ENCODE measurements at regions not wholly inside any gene's neighbourhood (a gene's known extent, or its start where the extent isn't known, plus 50 kb on each side); places are given as distances from the start of the nearest gene placed in this dataset.

DNA sequence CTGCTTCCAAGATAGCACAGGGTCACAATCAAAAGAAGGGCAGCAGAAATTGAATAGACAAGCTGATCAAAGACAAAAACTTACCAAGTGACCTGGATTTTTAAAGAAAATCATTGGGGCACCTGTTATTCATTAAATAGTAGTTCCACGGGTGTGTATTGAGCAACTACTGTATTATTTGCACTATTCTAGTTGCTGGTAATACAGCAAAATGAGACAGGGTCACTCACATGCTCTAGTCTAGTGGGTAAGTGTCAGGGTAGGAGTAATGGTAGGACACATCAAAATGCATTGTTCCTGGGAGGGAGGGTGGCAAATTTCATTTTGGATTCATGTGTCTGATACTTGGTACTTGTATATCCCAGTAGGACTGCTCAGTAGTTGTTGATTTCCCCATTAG, 127.9 kb downstream of the SQOR start:
- Mint-ChIP-seq H3K27me3 (no peaks in the 10 kb centered on the region), H3K27ac (no peak overlapping the region), H3K9me3 (ENCODE audit: low read depth) (no peaks in the 10 kb centered on the region), H3K36me3 (ENCODE audit: insufficient read depth) (no peaks in the 10 kb centered on the region), H3K4me1 (ENCODE audit: low read depth) (peaks cover 2% of the 10 kb centered on the region), H3K4me3 (ENCODE audit: low read depth) (no peak overlapping the region)
- no peak for DNase-seq (ENCODE audit: low spot score, unreplicated experiment)
- TF ChIP-seq, protein P1, sequence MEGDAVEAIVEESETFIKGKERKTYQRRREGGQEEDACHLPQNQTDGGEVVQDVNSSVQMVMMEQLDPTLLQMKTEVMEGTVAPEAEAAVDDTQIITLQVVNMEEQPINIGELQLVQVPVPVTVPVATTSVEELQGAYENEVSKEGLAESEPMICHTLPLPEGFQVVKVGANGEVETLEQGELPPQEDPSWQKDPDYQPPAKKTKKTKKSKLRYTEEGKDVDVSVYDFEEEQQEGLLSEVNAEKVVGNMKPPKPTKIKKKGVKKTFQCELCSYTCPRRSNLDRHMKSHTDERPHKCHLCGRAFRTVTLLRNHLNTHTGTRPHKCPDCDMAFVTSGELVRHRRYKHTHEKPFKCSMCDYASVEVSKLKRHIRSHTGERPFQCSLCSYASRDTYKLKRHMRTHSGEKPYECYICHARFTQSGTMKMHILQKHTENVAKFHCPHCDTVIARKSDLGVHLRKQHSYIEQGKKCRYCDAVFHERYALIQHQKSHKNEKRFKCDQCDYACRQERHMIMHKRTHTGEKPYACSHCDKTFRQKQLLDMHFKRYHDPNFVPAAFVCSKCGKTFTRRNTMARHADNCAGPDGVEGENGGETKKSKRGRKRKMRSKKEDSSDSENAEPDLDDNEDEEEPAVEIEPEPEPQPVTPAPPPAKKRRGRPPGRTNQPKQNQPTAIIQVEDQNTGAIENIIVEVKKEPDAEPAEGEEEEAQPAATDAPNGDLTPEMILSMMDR (IDR thresholded peaks at IDR 0.05; ENCODE audit: unreplicated experiment): no peak

- Mint-ChIP-seq H3K36me3 (ENCODE audit: insufficient read depth) (no peaks in the 10 kb centered on the region), H3K4me3 (ENCODE audit: low read depth) (no peak overlapping the region), H3K4me1 (ENCODE audit: low read depth) (peaks cover 2% of the 10 kb centered on the region), H3K9me3 (ENCODE audit: low read depth) (no peaks in the 10 kb centered on the region), H3K27ac (no peak overlapping the region), H3K27me3 (no peaks in the 10 kb centered on the region)
- TF ChIP-seq, protein P1 (IDR thresholded peaks at IDR 0.05; ENCODE audit: unreplicated experiment): no peak
- no peak for DNase-seq (ENCODE audit: low spot score, unreplicated experiment)
Measured at GRCh38 chr15:45763170-45763869, 128.5 kb downstream of the SQOR start.

- TF ChIP-seq, protein P1 (IDR thresholded peaks at IDR 0.05; ENCODE audit: unreplicated experiment): no peak
- no peak overlapping the region for H3K27ac Mint-ChIP-seq
- H3K36me3 Mint-ChIP-seq (ENCODE audit: insufficient read depth): no peaks in the 10 kb centered on the region
- H3K4me1 Mint-ChIP-seq (ENCODE audit: low read depth): no peaks in the 10 kb centered on the region
- no peaks in the 10 kb centered on the region for H3K27me3 Mint-ChIP-seq
- no peak for DNase-seq (ENCODE audit: low spot score, unreplicated experiment)
- H3K4me3 Mint-ChIP-seq (ENCODE audit: low read depth): no peak overlapping the region
- H3K9me3 Mint-ChIP-seq (ENCODE audit: low read depth): no peaks in the 10 kb centered on the region
Measured at GRCh38 chr15:45773149-45773548, 138.3 kb downstream of the SQOR start.

DNA sequence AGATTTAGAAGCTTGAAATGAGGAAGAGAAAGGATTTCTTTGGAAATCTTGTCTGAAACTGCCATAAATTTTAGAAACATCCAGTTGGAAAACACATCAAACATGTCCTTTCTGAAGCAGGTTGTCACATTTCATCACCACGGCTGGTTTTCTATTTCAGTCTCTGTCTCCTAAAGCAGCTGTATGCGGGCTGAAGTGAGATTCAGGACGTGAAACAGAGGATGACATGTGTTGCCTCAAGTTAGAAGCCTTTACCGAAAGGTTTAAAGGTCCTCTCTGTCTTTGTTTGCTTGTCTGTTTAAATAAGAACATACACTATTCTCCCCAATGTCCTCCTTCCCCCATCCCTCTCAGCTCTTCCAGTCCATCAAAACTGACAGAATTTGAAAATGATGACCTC, 141.9 kb downstream of the SQOR start:
- no peaks in the 10 kb centered on the region for H3K4me1 Mint-ChIP-seq (ENCODE audit: low read depth)
- H3K27me3 Mint-ChIP-seq: no peaks in the 10 kb centered on the region
- H3K9me3 Mint-ChIP-seq (ENCODE audit: low read depth): no peaks in the 10 kb centered on the region

GRCh38 chr15:45777781-45778180, 143.0 kb downstream of the SQOR start:
- Mint-ChIP-seq H3K36me3 (ENCODE audit: insufficient read depth) (no peaks in the 10 kb centered on the region), H3K4me3 (ENCODE audit: low read depth) (no peak overlapping the region), H3K4me1 (ENCODE audit: low read depth) (peaks cover 5% of the 10 kb centered on the region), H3K27ac (no peak overlapping the region), H3K9me3 (ENCODE audit: low read depth) (no peaks in the 10 kb centered on the region), H3K27me3 (no peaks in the 10 kb centered on the region)
- TF ChIP-seq, protein P1 (IDR thresholded peaks at IDR 0.05; ENCODE audit: unreplicated experiment): no peak
- no peak for DNase-seq (ENCODE audit: low spot score, unreplicated experiment)

More for the DNA sequence above, 141.9 kb downstream of the SQOR start:
- no peak for DNase-seq (ENCODE audit: low spot score, unreplicated experiment)
- TF ChIP-seq, protein P1 (IDR thresholded peaks at IDR 0.05; ENCODE audit: unreplicated experiment): no peak
- no peak overlapping the region for H3K4me3 Mint-ChIP-seq (ENCODE audit: low read depth)
- no peak overlapping the region for H3K27ac Mint-ChIP-seq
- H3K36me3 Mint-ChIP-seq (ENCODE audit: insufficient read depth): no peaks in the 10 kb centered on the region

Data from progenitor cell of endocrine pancreas (in vitro differentiated cells).